H1 (cell line): ENCODE measurements at regions not wholly inside any gene's neighbourhood (a gene's known extent, or its start where the extent isn't known, plus 50 kb on each side); places are given as distances from the start of the nearest gene placed in this dataset.

Experiments used
- CTCF ChIA-PET: fragments of 300-600 bp; sonication (Branson Sonifier 250); formaldehyde crosslinking; loops from one replicate; lab custom pipeline; 2021; ENCODE audit not compliant: partially characterized antibody; lab: Charles Lee
- POLR2A ChIA-PET: fragments of 300-600 bp; sonication (Branson Sonifier 250); formaldehyde crosslinking; loops from one replicate; lab custom pipeline; 2021; ENCODE audit warnings: inconsistent platforms; ENCODE audit not compliant: partially characterized antibody; lab: Charles Lee
- DNase-seq, 2 experiments: peaks; one replicate each; pipeline versions ENCODE4 v3.0.0 to v3.0.0-alpha.2; 2010 to 2022; ENCODE audit warnings: low spot score in 2 of 2, low read depth in 1 of 2, mixed read lengths in 1 of 2
- FAIRE-seq: peaks from 2 replicates; lab custom pipeline; 2011; peaks lifted over from hg19 to GRCh38; lab: Jason Lieb, UNC
- H2AFZ ChIP-seq: 2 replicates; pipeline ENCODE4 v1.8.1; 2012; ENCODE audit warnings: low read length, inconsistent platforms
- H2AK5ac ChIP-seq: 2 replicates; pipeline ENCODE4 v1.6.1; 2013; ENCODE audit warnings: low read depth, low read length
- H2BK120ac ChIP-seq: replicated peaks from 2 replicates; pipeline ENCODE3; 2013; ENCODE audit warnings: low read depth, low read length, inconsistent platforms
- H2BK12ac ChIP-seq: 2 replicates; pipeline ENCODE4 v1.6.1; 2013; ENCODE audit warnings: low read depth, low read length
- H2BK15ac ChIP-seq: 2 replicates; pipeline ENCODE4 v1.6.1; 2013; ENCODE audit warnings: low read length
- H2BK20ac ChIP-seq: 2 replicates; pipeline ENCODE4 v1.6.1; 2013; ENCODE audit warnings: low read length
- H2BK5ac ChIP-seq: 2 replicates; pipeline ENCODE4 v1.6.1; 2013; ENCODE audit warnings: low read depth, low read length
- H3K14ac ChIP-seq: 2 replicates; pipeline ENCODE4 v1.6.1; 2013; ENCODE audit warnings: inconsistent platforms; ENCODE audit not compliant: insufficient read length
- H3K18ac ChIP-seq: 2 replicates; pipeline ENCODE4 v1.6.1; 2013; ENCODE audit warnings: low read length; ENCODE audit errors: extremely low read depth
- H3K23ac ChIP-seq: 2 replicates; pipeline ENCODE4 v1.6.1; 2013; ENCODE audit warnings: inconsistent platforms; ENCODE audit not compliant: insufficient read length
- H3K23me2 ChIP-seq: 2 replicates; pipeline ENCODE4 v1.6.1; 2013; ENCODE audit warnings: low read depth, low read length
- H3K27ac ChIP-seq: 2 replicates; pipeline ENCODE4 v1.6.1; 2011; ENCODE audit warnings: low read depth, low read length, inconsistent platforms
- H3K27me3 ChIP-seq, 4 experiments: replicated peaks in 1 of 4; 1 replicate in 1 of 4; 2 replicates in 3 of 4; pipeline versions ENCODE4 v1.6.1 to v1.8.1; 2011 to 2013; ENCODE audit warnings: low read length in 3 of 4, mild to moderate bottlenecking in 3 of 4, inconsistent platforms in 2 of 4, mixed read lengths in 2 of 4, moderate library complexity in 1 of 4; ENCODE audit not compliant: control insufficient read depth in 3 of 4, insufficient read depth in 3 of 4; ENCODE audit errors: extremely low read depth in 1 of 4
- H3K36me3 ChIP-seq, 4 experiments: 2 replicates each; pipeline versions ENCODE4 v1.6.1 to v1.8.1; 2011 to 2013; ENCODE audit warnings: mild to moderate bottlenecking in 4 of 4, low read length in 3 of 4, moderate library complexity in 2 of 4, control low read depth in 1 of 4, inconsistent platforms in 1 of 4; ENCODE audit not compliant: insufficient read depth in 4 of 4, control insufficient read depth in 2 of 4
- H3K4ac ChIP-seq: replicated peaks from 2 replicates; pipeline ENCODE3; 2013; ENCODE audit warnings: low read length, low read depth, mixed read lengths, inconsistent platforms; ENCODE audit not compliant: insufficient read length
- H3K4me1 ChIP-seq, 4 experiments: replicated peaks in 1 of 4; 1 replicate in 1 of 4; 2 replicates in 3 of 4; pipeline versions ENCODE4 v1.6.1 to v1.8.1; 2011 to 2013; ENCODE audit warnings: low read length in 3 of 4, inconsistent platforms in 2 of 4, mixed read lengths in 1 of 4; ENCODE audit not compliant: insufficient read depth in 4 of 4, control insufficient read depth in 3 of 4
- H3K4me2 ChIP-seq, 2 experiments: 2 replicates each; pipeline versions ENCODE4 v1.6.1 to v1.8.1; 2011 to 2013; ENCODE audit warnings: low read depth in 2 of 2, low read length in 2 of 2, control low read depth in 1 of 2, inconsistent platforms in 1 of 2, mild to moderate bottlenecking in 1 of 2; ENCODE audit not compliant: insufficient read depth in 1 of 2
- H3K4me3 ChIP-seq, 4 experiments: fragments of 200-600, 300-600 bp in 1 of 4; sonication (generic), shearing (Covaris generic), sonication (Bioruptor Twin) in 1 of 4; 2 replicates each; pipeline versions ENCODE4 v1.5.1 to v1.8.1; 2011 to 2016; ENCODE audit warnings: low read length in 4 of 4, low read depth in 3 of 4, control low read depth in 2 of 4, inconsistent platforms in 2 of 4, mild to moderate bottlenecking in 2 of 4, mixed read lengths in 1 of 4, moderate library complexity in 1 of 4; ENCODE audit not compliant: insufficient read depth in 2 of 4; ENCODE audit errors: extremely low read depth in 1 of 4
- H3K56ac ChIP-seq: replicated peaks from 2 replicates; pipeline ENCODE3; 2013; ENCODE audit warnings: low read depth, mild to moderate bottlenecking, mixed read lengths, low read length, inconsistent platforms; ENCODE audit not compliant: insufficient read length
- H3K79me1 ChIP-seq: 2 replicates; pipeline ENCODE4 v1.6.1; 2013; ENCODE audit warnings: low read depth, low read length, control low read depth
- H3K79me2 ChIP-seq, 2 experiments: 2 replicates each; pipeline versions ENCODE4 v1.6.1 to v1.8.1; 2012 to 2013; ENCODE audit warnings: low read length in 2 of 2, mild to moderate bottlenecking in 2 of 2, inconsistent platforms in 1 of 2; ENCODE audit not compliant: insufficient read depth in 2 of 2, control insufficient read depth in 1 of 2
- H3K9ac ChIP-seq, 4 experiments: replicated peaks in 1 of 4; 1 replicate in 1 of 4; 2 replicates in 3 of 4; pipeline versions ENCODE4 v1.6.1 to v1.8.1; 2011 to 2013; ENCODE audit warnings: low read depth in 3 of 4, low read length in 3 of 4, control low read depth in 2 of 4, mild to moderate bottlenecking in 2 of 4, moderate library complexity in 2 of 4, inconsistent platforms in 1 of 4; ENCODE audit errors: extremely low read depth in 1 of 4
- H3K9me3 ChIP-seq, 2 experiments: 2 replicates each; pipeline versions ENCODE4 v1.6.1 to v1.8.1; 2012 to 2013; ENCODE audit warnings: mild to moderate bottlenecking in 2 of 2, moderate library complexity in 2 of 2, control low read depth in 1 of 2, inconsistent platforms in 1 of 2, low read depth in 1 of 2, low read length in 1 of 2, mixed read lengths in 1 of 2; ENCODE audit not compliant: insufficient read depth in 2 of 2
- H4K20me1 ChIP-seq, 2 experiments: replicated peaks in 1 of 2; 2 replicates each; pipeline versions ENCODE3 to v1.8.1; 2011 to 2013; ENCODE audit warnings: inconsistent platforms in 2 of 2, low read length in 2 of 2, mild to moderate bottlenecking in 1 of 2; ENCODE audit not compliant: insufficient read depth in 2 of 2, control insufficient read depth in 1 of 2
- H4K5ac ChIP-seq: 2 replicates; pipeline ENCODE4 v1.6.1; 2013; ENCODE audit warnings: low read length, low read depth, mixed read lengths, inconsistent platforms; ENCODE audit not compliant: insufficient read length
- H4K8ac ChIP-seq: 2 replicates; pipeline ENCODE4 v1.8.0; 2013; ENCODE audit warnings: mild to moderate bottlenecking, moderate library complexity, low read length, inconsistent platforms; ENCODE audit not compliant: insufficient read depth; ENCODE audit errors: extremely low read depth
- H4K91ac ChIP-seq: replicated peaks from 2 replicates; pipeline ENCODE3; 2013; ENCODE audit warnings: low read length, mixed read lengths, inconsistent platforms; ENCODE audit not compliant: insufficient read length
- CBX5 ChIP-seq: fragments of 300-800, 300-1000 bp; sonication (generic); IDR thresholded peaks from 2 replicates; pipeline ENCODE4 v1.7.1; 2016; ENCODE audit warnings: antibody characterized with exemption, low read length, low read depth
- EGR1 ChIP-seq: IDR thresholded peaks from 2 replicates; pipeline ENCODE4 v1.6.1; 2011; ENCODE audit warnings: low read depth, low read length, borderline replicate concordance
- KDM5A ChIP-seq: fragments of 200-600 bp; IDR thresholded peaks from 2 replicates; pipeline ENCODE4 v1.7.1; 2012; ENCODE audit warnings: mild to moderate bottlenecking, low read length, inconsistent platforms, mixed read lengths
- MAFK ChIP-seq: IDR thresholded peaks from 2 replicates; pipeline ENCODE4 v1.6.1; 2012; ENCODE audit warnings: low read depth, mild to moderate bottlenecking, improper control_type of control experiment, low read length
- POLR2AphosphoS5 ChIP-seq: IDR thresholded peaks from 2 replicates; pipeline ENCODE4 v1.6.1; 2011; ENCODE audit warnings: low read depth, low read length
- POU5F1 ChIP-seq: IDR thresholded peaks from 2 replicates; pipeline ENCODE4 v1.6.1; 2011; ENCODE audit warnings: low read depth, mild to moderate bottlenecking, low read length, moderate library complexity
- RAD21 ChIP-seq, 2 experiments: IDR thresholded peaks in 1 of 2; conservative IDR thresholded peaks in 1 of 2; 2 replicates each; pipeline ENCODE4 v1.6.1; 2011; ENCODE audit warnings: low read depth in 2 of 2, low read length in 2 of 2, improper control_type of control experiment in 1 of 2, inconsistent platforms in 1 of 2, mild to moderate bottlenecking in 1 of 2, moderate library complexity in 1 of 2
- SIN3A ChIP-seq, 2 experiments: IDR thresholded peaks in 1 of 2; conservative IDR thresholded peaks in 1 of 2; 2 replicates each; pipeline ENCODE4 v1.6.1; 2011 to 2012; ENCODE audit warnings: low read length in 2 of 2, improper control_type of control experiment in 1 of 2, low read depth in 1 of 2, mild to moderate bottlenecking in 1 of 2
- SIRT6 ChIP-seq: IDR thresholded peaks from one replicate; pipeline ENCODE4 v1.7.1; 2012; ENCODE audit warnings: low read length, inconsistent platforms
- SP1 ChIP-seq: IDR thresholded peaks from 2 replicates; pipeline ENCODE4 v1.6.1; 2011; ENCODE audit warnings: low read depth, low read length
- SP2 ChIP-seq: IDR thresholded peaks from 2 replicates; pipeline ENCODE4 v1.6.1; 2012; ENCODE audit warnings: mild to moderate bottlenecking, low read length, inconsistent platforms
- SUZ12 ChIP-seq: fragments of 200-600 bp; sonication (generic); IDR thresholded peaks from 2 replicates; pipeline ENCODE4 v1.6.1; 2012; ENCODE audit warnings: mild to moderate bottlenecking, inconsistent platforms, low read length, moderate library complexity, mixed read lengths
- TBP ChIP-seq: IDR thresholded peaks from 2 replicates; pipeline ENCODE4 v1.6.1; 2011; ENCODE audit warnings: low read depth, low read length, improper control_type of control experiment
- TEAD4 ChIP-seq: IDR thresholded peaks from 2 replicates; pipeline ENCODE4 v1.6.1; 2012; ENCODE audit warnings: low read depth, low read length, inconsistent platforms, mixed read lengths
- YY1 ChIP-seq: IDR thresholded peaks from 2 replicates; pipeline ENCODE4 v1.6.1; 2011; ENCODE audit warnings: low read depth, mild to moderate bottlenecking, low read length
- WGBS, 2 experiments: shearing (Covaris generic) in 1 of 2; methylation state at CpG; one replicate each; pipeline versions ENCODE4 v1.1.6 to v1.1.7; 2013 to 2015; ENCODE audit warnings: low lambda C conversion rate in 2 of 2, mixed read lengths in 2 of 2, inconsistent platforms in 1 of 2, low coverage in 1 of 2, missing lambda C conversion rate in 1 of 2; ENCODE audit not compliant: insufficient replicate concordance in 2 of 2, insufficient coverage in 1 of 2, insufficient read length in 1 of 2; ENCODE audit errors: extremely low coverage in 1 of 2, missing lambda C conversion rate in 1 of 2; 5-methylcytosine and 5-hydroxymethylcytosine counted together

DNA sequence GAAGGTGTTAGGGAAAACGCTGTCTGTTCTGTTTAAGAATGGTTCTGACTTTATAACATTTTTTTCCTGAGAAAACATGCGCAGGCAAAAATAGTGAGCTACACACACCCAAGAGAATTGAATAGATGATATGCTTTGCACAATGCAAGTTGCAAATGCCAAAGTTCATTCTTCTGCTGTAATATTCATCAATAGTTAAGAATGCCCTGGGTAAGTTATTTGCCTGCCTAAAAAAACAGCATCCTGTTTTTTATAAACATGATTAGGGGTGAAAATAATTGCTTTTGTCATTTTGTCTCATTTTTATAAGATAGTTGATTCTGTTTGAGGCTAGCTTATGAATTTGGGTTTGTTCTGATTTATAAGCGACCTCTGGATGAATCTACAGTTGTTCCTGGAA is 99.4 kb downstream of the DTWD1 start:
- no peak overlapping the region for H3K9ac ChIP-seq
- no peak overlapping the region for H2BK5ac ChIP-seq
- H4K8ac ChIP-seq = no peak overlapping the region
- H3K4me3 ChIP-seq = no peak overlapping the region
- H3K27me3 ChIP-seq = no peaks in the 10 kb centered on the region
- TF ChIP-seq SP1 (no peak), MAFK (no peak), CBX5 (no peak), SIN3A (conservative IDR thresholded peaks at IDR 0.05 in 1 of 2, IDR thresholded peaks at IDR 0.05 in 1 of 2; ENCODE audit: low read depth in 1 of 2, low read length in 2 of 2) (no peak), KDM5A (no peak), YY1 (no peak), POU5F1 (no peak), POLR2AphosphoS5 (no peak), RAD21 (IDR thresholded peaks at IDR 0.05 in 1 of 2, conservative IDR thresholded peaks at IDR 0.05 in 1 of 2; ENCODE audit: low read depth in 2 of 2, low read length in 2 of 2) (no peak), SUZ12 (no peak), SP2 (no peak), SIRT6 (no peak), TEAD4 (no peak), TBP (no peak), EGR1 (no peak)
- H3K4me1 ChIP-seq = no peaks in the 10 kb centered on the region
- H3K9me3 ChIP-seq = no peaks in the 10 kb centered on the region
- H3K23ac ChIP-seq = no peak overlapping the region
- H4K20me1 ChIP-seq = no peaks in the 10 kb centered on the region
- H3K18ac ChIP-seq = no peak overlapping the region
- H3K27ac ChIP-seq = no peak overlapping the region
- no peak overlapping the region for H4K5ac ChIP-seq
- no peaks in the 10 kb centered on the region for H3K23me2 ChIP-seq
- H3K14ac ChIP-seq = no peak overlapping the region
- no peak overlapping the region for H2BK12ac ChIP-seq
- ChIA-PET POLR2A (no interaction called here), CTCF (interaction anchor here (1.1 kb wide), 1 partner anchor 13 kb away, joined by 3 read pairs; no protein-coding TSS in a partner anchor)
- no peak overlapping the region for H3K4ac ChIP-seq
- no peak overlapping the region for H4K91ac ChIP-seq
- no peaks in the 10 kb centered on the region for H3K79me2 ChIP-seq
- no peak overlapping the region for H3K4me2 ChIP-seq
- 93% methylated on average over 3 of the region's 3 CpGs; no CpG with 5 or more reads in 1 of the 2 experiments for WGBS, 2 experiments
- H2AK5ac ChIP-seq = no peak overlapping the region
- H2BK120ac ChIP-seq = no peak overlapping the region
- H3K79me1 ChIP-seq = no peaks in the 10 kb centered on the region
- DNase-seq (no peak), FAIRE-seq (no peak)
- no peak overlapping the region for H2AFZ ChIP-seq
- H2BK15ac ChIP-seq = no peak overlapping the region
- H3K36me3 ChIP-seq = no peaks in the 10 kb centered on the region
- no peak overlapping the region for H3K56ac ChIP-seq
- H2BK20ac ChIP-seq = no peak overlapping the region
